IMR-90 (cell line): ENCODE measurements at regions not wholly inside any gene's neighbourhood (a gene's known extent, or its start where the extent isn't known, plus 50 kb on each side); places are given as distances from the start of the nearest gene placed in this dataset.

Experiments
- ATAC-seq: fragments of 200-7000 bp; cut with Tn5 transposase; 2 replicates; pipeline ENCODE4 v1.9.1; 2020; ENCODE audit warnings: low read depth, mild to moderate bottlenecking, moderate library complexity
- BruUV-seq: library from RNA; stranded (reverse); fragments of 400-500 nt; replicated peaks from 2 replicates; lab custom pipeline; 2021; lab: Mats Ljungman, UMichigan
- CTCF ChIA-PET: fragments of 300-600 bp; formaldehyde crosslinking; extraction: SDS; loops from one replicate; lab custom pipeline; 2021; ENCODE audit warnings: antibody characterized with exemption; lab: Yijun Ruan, JAX
- POLR2A ChIA-PET: fragments of 300-600 bp; sonication (Branson Sonifier 250); formaldehyde crosslinking; loops from one replicate; lab custom pipeline; 2022; ENCODE audit warnings: antibody characterized with exemption; ENCODE audit not compliant: unreplicated experiment; lab: Charles Lee
- DNase-seq: peaks from one replicate; pipeline ENCODE4 v3.0.0; 2013
- H2AFZ ChIP-seq: replicated peaks from 2 replicates; pipeline ENCODE3; 2013; ENCODE audit warnings: low read length, mild to moderate bottlenecking; ENCODE audit not compliant: poor library complexity
- H2AK5ac ChIP-seq: 2 replicates; pipeline ENCODE4 v1.6.1; 2013; ENCODE audit warnings: low read depth, low read length, inconsistent platforms
- H2AK9ac ChIP-seq: replicated peaks from 2 replicates; pipeline ENCODE3; 2013; ENCODE audit warnings: mild to moderate bottlenecking, low read depth, low read length, moderate library complexity; ENCODE audit not compliant: poor library complexity
- H2BK120ac ChIP-seq: 2 replicates; pipeline ENCODE4 v1.6.1; 2013; ENCODE audit warnings: low read depth, low read length, inconsistent platforms
- H2BK15ac ChIP-seq: 3 replicates; pipeline ENCODE4 v1.6.1; 2013; ENCODE audit warnings: low read depth, low read length, inconsistent platforms
- H2BK20ac ChIP-seq: 2 replicates; pipeline ENCODE4 v1.6.1; 2013; ENCODE audit warnings: low read depth, mild to moderate bottlenecking, inconsistent platforms, low read length, moderate library complexity
- H2BK5ac ChIP-seq: 2 replicates; pipeline ENCODE4 v1.6.1; 2013; ENCODE audit warnings: mild to moderate bottlenecking, low read depth, low read length, inconsistent platforms; ENCODE audit not compliant: poor library complexity, severe bottlenecking
- H3K14ac ChIP-seq: replicated peaks from 2 replicates; pipeline ENCODE4 v1.6.1; 2013; ENCODE audit warnings: low read depth, low read length, inconsistent platforms
- H3K18ac ChIP-seq: 2 replicates; pipeline ENCODE4 v1.6.1; 2013; ENCODE audit warnings: low read depth, low read length, control low read depth
- H3K23ac ChIP-seq: 2 replicates; pipeline ENCODE4 v1.6.1; 2013; ENCODE audit warnings: low read depth, low read length, inconsistent platforms
- H3K27ac ChIP-seq: 2 replicates; pipeline ENCODE4 v1.5.1; 2013; ENCODE audit warnings: mild to moderate bottlenecking, control low read depth, low read length; ENCODE audit not compliant: insufficient read depth
- H3K27me3 ChIP-seq: 2 replicates; pipeline ENCODE4 v1.6.1; 2013; ENCODE audit warnings: low read length; ENCODE audit not compliant: control insufficient read depth, insufficient read depth
- H3K36me3 ChIP-seq: 2 replicates; pipeline ENCODE4 v1.6.1; 2013; ENCODE audit warnings: low read length, mixed read lengths; ENCODE audit not compliant: control insufficient read depth, insufficient read depth
- H3K4ac ChIP-seq: 2 replicates; pipeline ENCODE4 v1.6.1; 2013; ENCODE audit warnings: low read depth, low read length, inconsistent platforms
- H3K4me1 ChIP-seq: 2 replicates; pipeline ENCODE4 v1.6.1; 2013; ENCODE audit warnings: low read length, mixed read lengths; ENCODE audit not compliant: control insufficient read depth, insufficient read depth
- H3K4me2 ChIP-seq: 2 replicates; pipeline ENCODE4 v1.6.1; 2013; ENCODE audit warnings: low read depth, mild to moderate bottlenecking, control low read depth, low read length, moderate library complexity
- H3K4me3 ChIP-seq: 2 replicates; pipeline ENCODE4 v1.5.1; 2013; ENCODE audit warnings: low read depth, mild to moderate bottlenecking, control low read depth, low read length, moderate library complexity; ENCODE audit not compliant: insufficient read depth
- H3K56ac ChIP-seq: 2 replicates; pipeline ENCODE4 v1.6.1; 2013; ENCODE audit warnings: low read length, inconsistent platforms; ENCODE audit not compliant: insufficient read depth; ENCODE audit errors: extremely low read depth
- H3K79me1 ChIP-seq, 2 experiments: 2 replicates each; pipeline ENCODE4 v1.6.1; 2013; ENCODE audit warnings: low read length in 2 of 2, inconsistent platforms in 1 of 2, low read depth in 1 of 2
- H3K9ac ChIP-seq: 2 replicates; pipeline ENCODE4 v1.6.1; 2013; ENCODE audit warnings: low read depth, low read length, control low read depth
- H3K9me1 ChIP-seq: 2 replicates; pipeline ENCODE4 v1.6.1; 2013; ENCODE audit warnings: low read length, inconsistent platforms; ENCODE audit not compliant: insufficient read depth
- H3K9me3 ChIP-seq: 2 replicates; pipeline ENCODE4 v1.6.1; 2013; ENCODE audit warnings: low read length; ENCODE audit not compliant: control insufficient read depth, insufficient read depth
- H4K20me1 ChIP-seq: 2 replicates; pipeline ENCODE4 v1.6.1; 2013; ENCODE audit warnings: low read length, inconsistent platforms; ENCODE audit not compliant: insufficient read depth
- H4K5ac ChIP-seq: 2 replicates; pipeline ENCODE4 v1.6.1; 2013; ENCODE audit warnings: mild to moderate bottlenecking, low read depth, low read length, control low read depth
- H4K8ac ChIP-seq, 2 experiments: 2 replicates each; pipeline ENCODE4 v1.6.1; 2013; ENCODE audit warnings: low read depth in 2 of 2, low read length in 2 of 2, control low read depth in 1 of 2, inconsistent platforms in 1 of 2
- H4K91ac ChIP-seq: 2 replicates; pipeline ENCODE4 v1.6.1; 2013; ENCODE audit warnings: low read depth, low read length, inconsistent platforms; ENCODE audit not compliant: insufficient read depth
- CEBPB ChIP-seq: IDR thresholded peaks from 2 replicates; pipeline ENCODE4 v1.6.1; 2012; ENCODE audit warnings: low read depth, low read length, improper control_type of control experiment
- NFE2L2 ChIP-seq: fragments of 150-350 bp; IDR thresholded peaks from 2 replicates; pipeline ENCODE4 v1.6.1; 2016; ENCODE audit warnings: low read depth, mild to moderate bottlenecking, low read length
- WGBS, 2 experiments: methylation state at CpG; one replicate each; pipeline versions ENCODE4 v1.1.5 to v1.1.7; 2013; ENCODE audit warnings: missing lambda C conversion rate in 2 of 2; ENCODE audit not compliant: insufficient read length in 1 of 2; ENCODE audit errors: extremely low coverage in 2 of 2; 5-methylcytosine and 5-hydroxymethylcytosine counted together
- dilution Hi-C: fragments of 300-500 bp; cut with HindIII; formaldehyde crosslinking; loops from one replicate; pipeline ENCODE4 v1.14.3; 2018; ENCODE audit warnings: low sequenced_read_pairs; ENCODE audit not compliant: unreplicated experiment
- in situ Hi-C: fragments of 300-500 bp; cut with MboI; formaldehyde crosslinking; loops from 3 replicates; pipeline ENCODE4 v1.14.3; 2019; ENCODE audit warnings: low sequenced_read_pairs, inconsistent platforms, mixed read lengths
- intact Hi-C: fragments of 100-400 bp; cut with micrococcal nuclease; formaldehyde crosslinking; loops from 2 replicates; pipeline ENCODE4 v1.10.0; 2022
- TF ChIP-seq, protein P1 (sequence below): fragments of 150-350 bp; IDR thresholded peaks from 2 replicates; pipeline ENCODE4 v1.6.1; 2017; ENCODE audit warnings: mild to moderate bottlenecking, antibody characterized with exemption, low read length, low read depth

DNA sequence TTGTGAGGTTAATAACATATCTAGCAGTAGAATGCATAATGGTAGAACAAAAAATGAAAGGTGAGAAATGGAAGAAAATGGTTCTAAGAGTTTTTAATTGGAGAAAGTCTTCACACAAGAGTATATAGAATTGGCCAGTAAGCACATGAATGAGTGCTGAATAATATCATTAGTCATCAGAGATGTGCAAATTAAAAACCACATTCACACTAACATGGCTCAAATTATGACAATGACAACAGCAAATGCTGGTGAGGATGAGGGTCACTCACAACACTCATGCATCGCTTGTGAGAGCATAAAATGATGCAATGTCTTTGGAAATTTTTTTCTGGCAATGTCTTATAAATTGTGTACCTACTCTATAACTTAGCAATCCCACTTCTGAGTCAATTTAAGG is 1355.4 kb upstream of the ACVR2A start:
- H2BK15ac ChIP-seq = no peak overlapping the region
- no peaks in the 10 kb centered on the region for H3K79me1 ChIP-seq
- no peaks in the 10 kb centered on the region for H3K27me3 ChIP-seq
- H4K8ac ChIP-seq = no peak overlapping the region
- dilution Hi-C loops = no loop called here
- no peak overlapping the region for H2BK5ac ChIP-seq
- no peaks in the 10 kb centered on the region for H3K9me1 ChIP-seq
- H2AFZ ChIP-seq = no peak overlapping the region
- H3K36me3 ChIP-seq = no peaks in the 10 kb centered on the region
- TF ChIP-seq NFE2L2 = no peak
- TF ChIP-seq, protein P1, sequence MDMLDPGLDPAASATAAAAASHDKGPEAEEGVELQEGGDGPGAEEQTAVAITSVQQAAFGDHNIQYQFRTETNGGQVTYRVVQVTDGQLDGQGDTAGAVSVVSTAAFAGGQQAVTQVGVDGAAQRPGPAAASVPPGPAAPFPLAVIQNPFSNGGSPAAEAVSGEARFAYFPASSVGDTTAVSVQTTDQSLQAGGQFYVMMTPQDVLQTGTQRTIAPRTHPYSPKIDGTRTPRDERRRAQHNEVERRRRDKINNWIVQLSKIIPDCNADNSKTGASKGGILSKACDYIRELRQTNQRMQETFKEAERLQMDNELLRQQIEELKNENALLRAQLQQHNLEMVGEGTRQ = no peak
- TF ChIP-seq CEBPB = 0 out of 2 replicates have a peak, but pooled peaks have one; percentile 9
- in situ Hi-C loops = no loop called here
- no peak overlapping the region for H2AK9ac ChIP-seq
- no peak overlapping the region for H2BK20ac ChIP-seq
- H3K23ac ChIP-seq = no peak overlapping the region
- no peak overlapping the region for H4K5ac ChIP-seq
- no peak overlapping the region for H4K91ac ChIP-seq
- no peaks in the 10 kb centered on the region for H4K20me1 ChIP-seq
- ATAC-seq (no peak), DNase-seq (no peak)
- WGBS, 2 experiments = no CpG with 5 or more reads among the region's 1 CpG
- no peak overlapping the region for H3K56ac ChIP-seq
- H3K4me2 ChIP-seq = no peak overlapping the region
- H3K9ac ChIP-seq = no peak overlapping the region
- H3K18ac ChIP-seq = no peak overlapping the region
- H2BK120ac ChIP-seq = no peak overlapping the region
- no TSS peak for BruUV-seq
- intact Hi-C loops = no loop called here
- H3K4me3 ChIP-seq = no peak overlapping the region
- CTCF ChIA-PET = no interaction called here
- POLR2A ChIA-PET = no interaction called here
- H3K14ac ChIP-seq = no peak overlapping the region
- H3K27ac ChIP-seq = no peak overlapping the region
- no peaks in the 10 kb centered on the region for H3K4me1 ChIP-seq
- H3K9me3 ChIP-seq = peaks cover 5% of the 10 kb centered on the region; the same call in 1 of the 2 replicates
- no peak overlapping the region for H3K4ac ChIP-seq
- no peak overlapping the region for H2AK5ac ChIP-seq
